SK-N-SH (cell line): ENCODE measurements at regions not wholly inside any gene's neighbourhood (a gene's known extent, or its start where the extent isn't known, plus 50 kb on each side); places are given as distances from the start of the nearest gene placed in this dataset.

Experiments
- GABPA ChIP-seq: IDR thresholded peaks from 2 replicates; pipeline ENCODE4 v1.4.0; 2012; ENCODE audit warnings: low read depth, mild to moderate bottlenecking
- GATA2 ChIP-seq: sonication (generic); formaldehyde crosslinking; IDR thresholded peaks from 2 replicates; pipeline ENCODE4 v1.5.0; 2020; ENCODE audit warnings: mild to moderate bottlenecking, missing genetic modification reagents
- MAX ChIP-seq: IDR thresholded peaks from 2 replicates; pipeline ENCODE4 v1.4.0; 2012; ENCODE audit warnings: low read depth
- RCOR1 ChIP-seq: fragments of 150-350 bp; IDR thresholded peaks from 2 replicates; pipeline ENCODE4 v1.6.1; 2017; ENCODE audit warnings: antibody characterized with exemption, low read length
- TAF1 ChIP-seq: IDR thresholded peaks from 2 replicates; pipeline ENCODE4 v1.6.1; 2012; ENCODE audit warnings: low read depth, mild to moderate bottlenecking, low read length, moderate library complexity, borderline replicate concordance
- TF ChIP-seq, protein P1 (sequence below): fragments of 200-600 bp; sonication (generic); IDR thresholded peaks from 2 replicates; pipeline ENCODE4 v1.6.1; 2017; ENCODE audit warnings: antibody characterized with exemption, mild to moderate bottlenecking, moderate library complexity
- TF ChIP-seq, protein P2 (sequence below): IDR thresholded peaks from 2 replicates; pipeline ENCODE4 v1.6.1; 2012; ENCODE audit warnings: mild to moderate bottlenecking, low read depth, low read length, moderate library complexity

DNA sequence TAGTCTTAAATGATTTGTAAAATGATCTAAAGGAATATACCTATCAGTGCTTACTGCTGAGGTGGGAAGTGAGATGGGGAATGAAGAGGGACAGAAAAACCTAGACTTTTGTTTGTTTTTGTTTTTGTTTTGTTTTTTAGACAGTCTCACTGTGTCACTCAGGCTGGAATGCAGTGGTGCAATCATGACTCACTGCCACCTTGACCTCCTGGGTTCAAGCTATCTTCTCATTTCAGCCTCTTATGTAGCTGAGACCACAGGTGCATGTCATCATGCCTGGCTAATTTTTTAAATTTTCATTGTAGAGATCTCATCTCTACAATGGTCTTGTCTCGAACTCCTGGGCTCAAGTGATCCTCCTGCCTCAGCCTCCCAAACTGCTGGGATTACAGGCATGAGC is 116.4 kb upstream of the SEM1 start:
- TF ChIP-seq GABPA (no peak), MAX (no peak), TAF1 (no peak), RCOR1 (no peak), GATA2 (CRISPR knock-in tag) (no peak)
- TF ChIP-seq, protein P1, sequence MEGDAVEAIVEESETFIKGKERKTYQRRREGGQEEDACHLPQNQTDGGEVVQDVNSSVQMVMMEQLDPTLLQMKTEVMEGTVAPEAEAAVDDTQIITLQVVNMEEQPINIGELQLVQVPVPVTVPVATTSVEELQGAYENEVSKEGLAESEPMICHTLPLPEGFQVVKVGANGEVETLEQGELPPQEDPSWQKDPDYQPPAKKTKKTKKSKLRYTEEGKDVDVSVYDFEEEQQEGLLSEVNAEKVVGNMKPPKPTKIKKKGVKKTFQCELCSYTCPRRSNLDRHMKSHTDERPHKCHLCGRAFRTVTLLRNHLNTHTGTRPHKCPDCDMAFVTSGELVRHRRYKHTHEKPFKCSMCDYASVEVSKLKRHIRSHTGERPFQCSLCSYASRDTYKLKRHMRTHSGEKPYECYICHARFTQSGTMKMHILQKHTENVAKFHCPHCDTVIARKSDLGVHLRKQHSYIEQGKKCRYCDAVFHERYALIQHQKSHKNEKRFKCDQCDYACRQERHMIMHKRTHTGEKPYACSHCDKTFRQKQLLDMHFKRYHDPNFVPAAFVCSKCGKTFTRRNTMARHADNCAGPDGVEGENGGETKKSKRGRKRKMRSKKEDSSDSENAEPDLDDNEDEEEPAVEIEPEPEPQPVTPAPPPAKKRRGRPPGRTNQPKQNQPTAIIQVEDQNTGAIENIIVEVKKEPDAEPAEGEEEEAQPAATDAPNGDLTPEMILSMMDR = no peak
- TF ChIP-seq, protein P2, sequence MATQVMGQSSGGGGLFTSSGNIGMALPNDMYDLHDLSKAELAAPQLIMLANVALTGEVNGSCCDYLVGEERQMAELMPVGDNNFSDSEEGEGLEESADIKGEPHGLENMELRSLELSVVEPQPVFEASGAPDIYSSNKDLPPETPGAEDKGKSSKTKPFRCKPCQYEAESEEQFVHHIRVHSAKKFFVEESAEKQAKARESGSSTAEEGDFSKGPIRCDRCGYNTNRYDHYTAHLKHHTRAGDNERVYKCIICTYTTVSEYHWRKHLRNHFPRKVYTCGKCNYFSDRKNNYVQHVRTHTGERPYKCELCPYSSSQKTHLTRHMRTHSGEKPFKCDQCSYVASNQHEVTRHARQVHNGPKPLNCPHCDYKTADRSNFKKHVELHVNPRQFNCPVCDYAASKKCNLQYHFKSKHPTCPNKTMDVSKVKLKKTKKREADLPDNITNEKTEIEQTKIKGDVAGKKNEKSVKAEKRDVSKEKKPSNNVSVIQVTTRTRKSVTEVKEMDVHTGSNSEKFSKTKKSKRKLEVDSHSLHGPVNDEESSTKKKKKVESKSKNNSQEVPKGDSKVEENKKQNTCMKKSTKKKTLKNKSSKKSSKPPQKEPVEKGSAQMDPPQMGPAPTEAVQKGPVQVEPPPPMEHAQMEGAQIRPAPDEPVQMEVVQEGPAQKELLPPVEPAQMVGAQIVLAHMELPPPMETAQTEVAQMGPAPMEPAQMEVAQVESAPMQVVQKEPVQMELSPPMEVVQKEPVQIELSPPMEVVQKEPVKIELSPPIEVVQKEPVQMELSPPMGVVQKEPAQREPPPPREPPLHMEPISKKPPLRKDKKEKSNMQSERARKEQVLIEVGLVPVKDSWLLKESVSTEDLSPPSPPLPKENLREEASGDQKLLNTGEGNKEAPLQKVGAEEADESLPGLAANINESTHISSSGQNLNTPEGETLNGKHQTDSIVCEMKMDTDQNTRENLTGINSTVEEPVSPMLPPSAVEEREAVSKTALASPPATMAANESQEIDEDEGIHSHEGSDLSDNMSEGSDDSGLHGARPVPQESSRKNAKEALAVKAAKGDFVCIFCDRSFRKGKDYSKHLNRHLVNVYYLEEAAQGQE = no peak
